ENCODE measurements at regions not wholly inside any gene's neighbourhood (a gene's known extent, or its start where the extent isn't known, plus 50 kb on each side); places are given as distances from the start of the nearest gene placed in this dataset.

- no peak for DNase-seq (ENCODE audit: low spot score)
- Mint-ChIP-seq H3K36me3 (ENCODE audit: low read depth) (no peaks in the 10 kb centered on the region), H3K9me3 (no peaks in the 10 kb centered on the region), H3K4me3 (no peak overlapping the region), H3K27me3 (ENCODE audit: low read depth) (no peaks in the 10 kb centered on the region), H3K4me1 (ENCODE audit: low read depth) (no peaks in the 10 kb centered on the region), H3K27ac (no peak overlapping the region)
Measured at GRCh38 chr3:182393151-182393550, 400.2 kb upstream of the ATP11B start.

- no peaks in the 10 kb centered on the region for H3K9me3 Mint-ChIP-seq
- H3K36me3 Mint-ChIP-seq (ENCODE audit: low read depth): no peaks in the 10 kb centered on the region
- no peak overlapping the region for H3K4me3 Mint-ChIP-seq
Measured at GRCh38 chr3:182393830-182394367, 399.4 kb upstream of the ATP11B start.

DNA sequence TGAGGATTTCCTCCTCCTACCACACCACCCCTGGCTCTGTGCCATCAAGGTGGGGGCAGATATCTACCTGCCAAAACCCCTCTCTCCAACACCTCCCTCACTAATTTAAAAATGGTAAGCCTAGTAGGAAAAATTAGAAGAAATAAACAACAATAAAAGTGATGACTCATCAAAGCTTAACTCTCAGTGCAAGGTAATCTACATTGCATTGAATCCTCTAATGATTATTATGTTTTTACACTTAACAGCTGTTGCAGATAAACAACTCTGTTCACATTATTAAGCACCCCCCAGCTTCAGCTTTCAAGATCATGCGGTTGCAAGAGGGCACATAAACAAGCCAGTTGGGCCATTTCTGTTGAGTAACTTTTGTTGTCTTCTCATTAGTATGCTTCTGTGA lies 396.1 kb upstream of the ATP11B start:
- Mint-ChIP-seq H3K9me3 (no peaks in the 10 kb centered on the region), H3K4me3 (no peak overlapping the region), H3K27me3 (ENCODE audit: low read depth) (no peaks in the 10 kb centered on the region), H3K36me3 (ENCODE audit: low read depth) (no peaks in the 10 kb centered on the region), H3K4me1 (ENCODE audit: low read depth) (no peaks in the 10 kb centered on the region), H3K27ac (no peak overlapping the region)
- no peak for DNase-seq (ENCODE audit: low spot score)

More at GRCh38 chr3:182393830-182394367, 399.4 kb upstream of the ATP11B start:
- no peak for DNase-seq (ENCODE audit: low spot score)
- Mint-ChIP-seq H3K4me1 (ENCODE audit: low read depth) (no peaks in the 10 kb centered on the region), H3K27ac (no peak overlapping the region), H3K27me3 (ENCODE audit: low read depth) (no peaks in the 10 kb centered on the region)

DNA sequence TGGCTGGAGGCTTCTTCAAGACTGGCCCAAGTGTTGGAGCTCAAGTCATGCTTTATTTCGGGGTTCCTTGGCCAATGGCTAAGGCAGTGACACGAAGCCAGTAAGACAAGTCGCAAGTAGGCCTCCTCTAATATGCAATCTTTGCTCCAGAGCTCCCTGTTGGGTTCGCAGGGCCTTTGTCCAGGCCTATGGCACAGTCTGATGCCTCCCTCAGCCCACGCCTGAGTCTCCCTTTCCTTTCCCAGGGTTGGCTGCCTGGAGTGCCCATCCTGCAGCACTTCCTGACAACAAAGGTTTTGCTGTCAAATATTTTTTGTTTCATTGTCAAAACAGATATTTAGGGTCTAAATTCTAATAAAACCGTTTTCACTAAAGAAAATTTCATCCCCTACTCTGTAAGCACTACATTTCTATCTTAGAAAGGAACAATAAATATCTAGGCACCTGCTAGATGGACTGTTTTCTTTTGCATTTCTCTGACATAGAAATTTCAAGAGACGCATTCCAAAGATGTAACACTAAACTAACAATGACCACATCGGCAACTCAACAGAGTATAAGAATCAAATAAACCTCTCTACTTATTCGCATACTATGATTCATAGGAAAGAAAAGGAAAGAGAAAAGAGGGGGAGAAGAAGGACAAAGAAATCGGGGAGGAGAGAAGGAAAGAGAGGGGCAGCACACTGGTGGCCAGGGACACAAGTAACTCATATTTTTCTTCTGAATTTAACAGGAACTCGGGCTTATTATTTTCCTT lies 393.1 kb upstream of the ATP11B start:
- Mint-ChIP-seq H3K27me3 (ENCODE audit: low read depth) (no peaks in the 10 kb centered on the region), H3K9me3 (no peaks in the 10 kb centered on the region), H3K4me1 (ENCODE audit: low read depth) (no peaks in the 10 kb centered on the region), H3K36me3 (ENCODE audit: low read depth) (no peaks in the 10 kb centered on the region), H3K27ac (no peak overlapping the region), H3K4me3 (no peak overlapping the region)
- no peak for DNase-seq (ENCODE audit: low spot score)

DNA sequence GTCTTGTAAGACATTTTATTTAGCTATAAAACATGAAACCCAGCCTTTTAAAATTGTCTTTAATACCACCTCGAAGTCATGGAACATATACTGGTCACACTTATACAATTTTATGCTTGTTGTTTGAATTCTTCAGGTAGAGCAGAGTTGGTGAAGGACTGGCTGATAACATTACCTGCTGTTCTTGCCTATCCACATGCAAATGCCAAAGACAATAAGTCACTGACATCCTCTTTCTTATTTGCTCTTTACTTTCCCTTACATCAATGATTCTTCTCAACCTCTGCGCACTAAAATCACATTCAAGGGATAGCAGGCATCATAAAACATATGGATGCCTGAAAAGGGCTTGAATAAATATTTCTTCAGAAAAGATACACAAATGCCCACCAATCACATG lies 392.5 kb upstream of the ATP11B start:
- H3K27me3 Mint-ChIP-seq (ENCODE audit: low read depth): no peaks in the 10 kb centered on the region
- H3K9me3 Mint-ChIP-seq: no peaks in the 10 kb centered on the region
- no peaks in the 10 kb centered on the region for H3K36me3 Mint-ChIP-seq (ENCODE audit: low read depth)
- no peaks in the 10 kb centered on the region for H3K4me1 Mint-ChIP-seq (ENCODE audit: low read depth)
- no peak overlapping the region for H3K4me3 Mint-ChIP-seq
- H3K27ac Mint-ChIP-seq: no peak overlapping the region
- no peak for DNase-seq (ENCODE audit: low spot score)

GRCh38 chr3:182404031-182404430 lies 389.3 kb upstream of the ATP11B start:
- H3K9me3 Mint-ChIP-seq: no peaks in the 10 kb centered on the region
- DNase-seq (ENCODE audit: low spot score): no peak
- H3K27ac Mint-ChIP-seq: no peak overlapping the region
- H3K4me3 Mint-ChIP-seq: no peak overlapping the region
- no peaks in the 10 kb centered on the region for H3K4me1 Mint-ChIP-seq (ENCODE audit: low read depth)
- no peaks in the 10 kb centered on the region for H3K36me3 Mint-ChIP-seq (ENCODE audit: low read depth)
- no peaks in the 10 kb centered on the region for H3K27me3 Mint-ChIP-seq (ENCODE audit: low read depth)

GRCh38 chr3:182405759-182406158 lies 387.5 kb upstream of the ATP11B start:
- Mint-ChIP-seq H3K27ac (no peak overlapping the region), H3K4me3 (no peak overlapping the region), H3K9me3 (no peaks in the 10 kb centered on the region), H3K27me3 (ENCODE audit: low read depth) (no peaks in the 10 kb centered on the region), H3K36me3 (ENCODE audit: low read depth) (no peaks in the 10 kb centered on the region), H3K4me1 (ENCODE audit: low read depth) (no peaks in the 10 kb centered on the region)
- no peak for DNase-seq (ENCODE audit: low spot score)

- H3K9me3 Mint-ChIP-seq: no peaks in the 10 kb centered on the region
- H3K4me3 Mint-ChIP-seq: no peak overlapping the region
- no peaks in the 10 kb centered on the region for H3K27me3 Mint-ChIP-seq (ENCODE audit: low read depth)
- no peaks in the 10 kb centered on the region for H3K4me1 Mint-ChIP-seq (ENCODE audit: low read depth)
- H3K27ac Mint-ChIP-seq: no peak overlapping the region
- DNase-seq (ENCODE audit: low spot score): no peak
- H3K36me3 Mint-ChIP-seq (ENCODE audit: low read depth): no peaks in the 10 kb centered on the region
Measured at GRCh38 chr3:182406786-182407185, 386.5 kb upstream of the ATP11B start.

GRCh38 chr3:182410051-182410450 lies 383.3 kb upstream of the ATP11B start:
- Mint-ChIP-seq H3K27ac (no peak overlapping the region), H3K36me3 (ENCODE audit: low read depth) (no peaks in the 10 kb centered on the region)

GRCh38 chr3:182412066-182412465 lies 381.2 kb upstream of the ATP11B start:
- no peak overlapping the region for H3K27ac Mint-ChIP-seq
- no peak overlapping the region for H3K4me3 Mint-ChIP-seq
- no peaks in the 10 kb centered on the region for H3K36me3 Mint-ChIP-seq (ENCODE audit: low read depth)
- DNase-seq (ENCODE audit: low spot score): no peak
- H3K9me3 Mint-ChIP-seq: no peaks in the 10 kb centered on the region
- no peaks in the 10 kb centered on the region for H3K27me3 Mint-ChIP-seq (ENCODE audit: low read depth)
- H3K4me1 Mint-ChIP-seq (ENCODE audit: low read depth): no peaks in the 10 kb centered on the region

More at GRCh38 chr3:182410051-182410450, 383.3 kb upstream of the ATP11B start:
- Mint-ChIP-seq H3K4me3 (no peak overlapping the region), H3K9me3 (no peaks in the 10 kb centered on the region), H3K4me1 (ENCODE audit: low read depth) (no peaks in the 10 kb centered on the region), H3K27me3 (ENCODE audit: low read depth) (no peaks in the 10 kb centered on the region)
- DNase-seq (ENCODE audit: low spot score): no peak

DNA sequence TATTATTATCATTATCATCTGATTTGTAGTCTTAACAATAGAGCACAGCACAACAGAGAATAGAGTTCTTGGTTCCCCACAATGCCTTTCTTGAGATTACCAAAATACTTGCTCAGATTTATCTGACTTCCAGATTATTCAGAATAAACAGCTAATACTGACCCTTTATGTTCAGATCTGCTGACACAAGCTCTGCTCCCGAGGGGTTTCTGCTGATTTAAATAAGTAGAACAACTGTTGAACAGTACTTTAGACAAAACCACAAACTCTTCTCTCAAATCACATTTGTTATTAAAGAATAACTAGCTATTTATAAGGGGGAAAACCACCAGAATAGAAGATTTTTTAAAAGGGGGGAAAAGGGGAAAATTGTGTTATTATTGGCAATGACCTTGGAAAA lies 380.2 kb upstream of the ATP11B start:
- Mint-ChIP-seq H3K27me3 (ENCODE audit: low read depth) (no peaks in the 10 kb centered on the region), H3K4me3 (no peak overlapping the region), H3K36me3 (ENCODE audit: low read depth) (no peaks in the 10 kb centered on the region), H3K9me3 (no peaks in the 10 kb centered on the region), H3K27ac (no peak overlapping the region), H3K4me1 (ENCODE audit: low read depth) (no peaks in the 10 kb centered on the region)
- no peak for DNase-seq (ENCODE audit: low spot score)

- DNase-seq (ENCODE audit: low spot score): no peak
- no peak overlapping the region for H3K4me3 Mint-ChIP-seq
- no peaks in the 10 kb centered on the region for H3K9me3 Mint-ChIP-seq
- no peak overlapping the region for H3K27ac Mint-ChIP-seq
- H3K36me3 Mint-ChIP-seq (ENCODE audit: low read depth): no peaks in the 10 kb centered on the region
- no peaks in the 10 kb centered on the region for H3K4me1 Mint-ChIP-seq (ENCODE audit: low read depth)
- no peaks in the 10 kb centered on the region for H3K27me3 Mint-ChIP-seq (ENCODE audit: low read depth)
Measured at GRCh38 chr3:182413682-182414081, 379.6 kb upstream of the ATP11B start.

- H3K27ac Mint-ChIP-seq: no peak overlapping the region
- H3K4me1 Mint-ChIP-seq (ENCODE audit: low read depth): no peaks in the 10 kb centered on the region
- no peak overlapping the region for H3K4me3 Mint-ChIP-seq
- no peaks in the 10 kb centered on the region for H3K9me3 Mint-ChIP-seq
- no peak for DNase-seq (ENCODE audit: low spot score)
- no peaks in the 10 kb centered on the region for H3K36me3 Mint-ChIP-seq (ENCODE audit: low read depth)
- no peaks in the 10 kb centered on the region for H3K27me3 Mint-ChIP-seq (ENCODE audit: low read depth)
Measured at GRCh38 chr3:182414586-182414985, 378.7 kb upstream of the ATP11B start.

DNA sequence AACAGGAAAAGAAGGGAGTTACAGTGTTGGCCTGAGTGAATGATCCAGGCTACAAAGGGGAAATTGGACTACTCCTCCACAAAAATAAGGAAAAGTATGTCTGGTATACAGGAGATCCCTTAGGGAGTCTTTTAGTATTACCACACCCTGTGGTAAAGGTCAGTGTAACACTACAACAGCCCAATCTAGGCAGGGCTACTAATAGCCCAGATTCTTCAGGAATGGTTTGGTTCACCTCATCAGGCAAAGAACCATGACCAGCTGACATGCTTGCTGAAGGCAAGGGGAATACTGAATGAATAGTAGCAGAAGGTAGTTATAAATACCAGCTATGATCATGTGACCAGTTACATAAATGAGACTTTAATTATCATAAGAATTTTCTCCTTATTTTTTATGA lies 372.6 kb upstream of the ATP11B start:
- no peak for DNase-seq (ENCODE audit: low spot score)
- H3K9me3 Mint-ChIP-seq: no peaks in the 10 kb centered on the region
- H3K4me1 Mint-ChIP-seq (ENCODE audit: low read depth): no peaks in the 10 kb centered on the region
- no peaks in the 10 kb centered on the region for H3K36me3 Mint-ChIP-seq (ENCODE audit: low read depth)
- no peak overlapping the region for H3K27ac Mint-ChIP-seq
- no peaks in the 10 kb centered on the region for H3K27me3 Mint-ChIP-seq (ENCODE audit: low read depth)
- H3K4me3 Mint-ChIP-seq: no peak overlapping the region

DNA sequence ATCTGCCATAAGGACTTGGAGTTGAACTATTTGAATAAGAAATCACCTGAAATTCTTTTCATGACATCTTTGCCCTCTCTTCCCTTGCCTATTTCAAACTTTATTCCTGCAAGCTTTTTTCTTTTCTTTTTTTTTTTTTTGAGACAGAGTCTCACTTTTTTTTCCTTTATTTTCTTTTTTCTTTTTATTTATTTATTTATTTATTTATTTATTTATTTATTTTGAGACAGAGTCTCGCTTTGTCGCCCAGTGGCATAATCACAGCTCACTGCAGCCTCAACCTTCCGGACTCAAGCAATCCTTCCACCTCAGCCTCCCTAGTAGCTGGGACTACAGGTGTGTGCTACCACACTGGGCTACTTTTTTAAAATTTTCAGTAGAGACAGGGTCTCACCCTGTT lies 369.3 kb upstream of the ATP11B start:
- Mint-ChIP-seq H3K9me3 (no peaks in the 10 kb centered on the region), H3K4me1 (ENCODE audit: low read depth) (no peaks in the 10 kb centered on the region), H3K36me3 (ENCODE audit: low read depth) (no peaks in the 10 kb centered on the region), H3K4me3 (no peak overlapping the region), H3K27ac (no peak overlapping the region), H3K27me3 (ENCODE audit: low read depth) (no peaks in the 10 kb centered on the region)
- no peak for DNase-seq (ENCODE audit: low spot score)
